ENCODE measurements at regions not wholly inside any gene's neighbourhood (a gene's known extent, or its start where the extent isn't known, plus 50 kb on each side); places are given as distances from the start of the nearest gene placed in this dataset.

GRCh38 chr6:1031720-1032119 lies 280.2 kb upstream of the FOXQ1 start:
- no peaks in the 10 kb centered on the region for H3K27me3 ChIP-seq
- no peak for TF ChIP-seq EP300 (IDR thresholded peaks at IDR 0.05)
- no peak for ATAC-seq
- no peak overlapping the region for H3K4me3 ChIP-seq
- H3K9me3 ChIP-seq, result no peaks in the 10 kb centered on the region
- H3K36me3 ChIP-seq, result no peaks in the 10 kb centered on the region
- WGBS, 2 donors (ENCODE audit: low coverage in 1 of 2), result 50 to 86% methylated on average over 1 to 2 of the region's 2 CpGs
- H3K4me1 ChIP-seq, result no peaks in the 10 kb centered on the region
- no peak overlapping the region for H3K27ac ChIP-seq

GRCh38 chr6:1029141-1029540 lies 282.8 kb upstream of the FOXQ1 start:
- WGBS, 2 donors (ENCODE audit: low coverage in 1 of 2), result 92 to 95% methylated on average over 4 to 5 of the region's 5 CpGs
- no peaks in the 10 kb centered on the region for H3K36me3 ChIP-seq
- H3K4me1 ChIP-seq, result peaks cover 0 to 11% (median 5%) of the 10 kb centered on the region in 3 donors
- ATAC-seq, result no peak
- no peak overlapping the region for H3K4me3 ChIP-seq
- H3K9me3 ChIP-seq, result no peaks in the 10 kb centered on the region
- no peak overlapping the region for H3K27ac ChIP-seq
- H3K27me3 ChIP-seq, result no peaks in the 10 kb centered on the region
- TF ChIP-seq EP300 (IDR thresholded peaks at IDR 0.05) (no peak), POLR2AphosphoS5 (IDR thresholded peaks at IDR 0.05) (no peak), POLR2A (IDR thresholded peaks at IDR 0.05) (no peak), CTCF (IDR thresholded peaks at IDR 0.05) (no peak)

GRCh38 chr6:1028723-1029122 lies 283.2 kb upstream of the FOXQ1 start:
- 92 to 94% methylated on average over 5 to 8 of the region's 8 CpGs for WGBS, 2 donors (ENCODE audit: low coverage in 1 of 2)
- no peak for ATAC-seq

GRCh38 chr6:1027795-1028569 lies 283.9 kb upstream of the FOXQ1 start:
- no peaks in the 10 kb centered on the region for H3K27me3 ChIP-seq
- WGBS, 2 donors (ENCODE audit: low coverage in 1 of 2), result 85 to 89% methylated on average over 3 to 8 of the region's 9 CpGs
- TF ChIP-seq POLR2AphosphoS5 (IDR thresholded peaks at IDR 0.05) (no peak), POLR2A (IDR thresholded peaks at IDR 0.05) (no peak), CTCF (IDR thresholded peaks at IDR 0.05) (no peak), EP300 (IDR thresholded peaks at IDR 0.05) (no peak)
- H3K4me3 ChIP-seq, result no peak overlapping the region
- H3K27ac ChIP-seq, result no peak overlapping the region
- no peak for ATAC-seq
- H3K9me3 ChIP-seq, result no peaks in the 10 kb centered on the region
- peaks cover 0 to 14% (median 5%) of the 10 kb centered on the region in 3 donors for H3K4me1 ChIP-seq
- no peaks in the 10 kb centered on the region for H3K36me3 ChIP-seq

More at GRCh38 chr6:1028723-1029122, 283.2 kb upstream of the FOXQ1 start:
- Histone ChIP-seq H3K9me3 (no peaks in the 10 kb centered on the region), H3K36me3 (no peaks in the 10 kb centered on the region), H3K4me3 (no peak overlapping the region), H3K27me3 (no peaks in the 10 kb centered on the region), H3K27ac (no peak overlapping the region), H3K4me1 (peaks cover 0 to 14% (median 5%) of the 10 kb centered on the region in 3 donors)
- no peak for TF ChIP-seq POLR2A (IDR thresholded peaks at IDR 0.05)
- no peak for TF ChIP-seq POLR2AphosphoS5 (IDR thresholded peaks at IDR 0.05)
- TF ChIP-seq EP300 (IDR thresholded peaks at IDR 0.05), result no peak
- no peak for TF ChIP-seq CTCF (IDR thresholded peaks at IDR 0.05)

GRCh38 chr6:1027109-1027794 lies 284.6 kb upstream of the FOXQ1 start:
- Histone ChIP-seq H3K36me3 (no peaks in the 10 kb centered on the region), H3K27me3 (no peaks in the 10 kb centered on the region), H3K9me3 (no peaks in the 10 kb centered on the region), H3K27ac (no peak overlapping the region), H3K4me1 (peaks cover 0 to 14% (median 5%) of the 10 kb centered on the region in 3 donors), H3K4me3 (no peak overlapping the region)
- 55 to 59% methylated on average over 5 to 6 of the region's 9 CpGs for WGBS, 2 donors (ENCODE audit: low coverage in 1 of 2)
- TF ChIP-seq POLR2AphosphoS5 (IDR thresholded peaks at IDR 0.05) (no peak), CTCF (IDR thresholded peaks at IDR 0.05) (no peak), EP300 (IDR thresholded peaks at IDR 0.05) (no peak), POLR2A (IDR thresholded peaks at IDR 0.05) (no peak)
- no peak for ATAC-seq
